ELR (cell line): ENCODE measurements at regions not wholly inside any gene's neighbourhood (a gene's known extent, or its start where the extent isn't known, plus 50 kb on each side); places are given as distances from the start of the nearest gene placed in this dataset.

Experiments
- DNase-seq: peaks from one replicate; pipeline ENCODE4 v3.0.0-alpha.2; 2015; ENCODE audit warnings: low read depth

GRCh38 chr14:56868660-56869059 lies 58.4 kb upstream of the OTX2 start:
- DNase-seq = no peak

GRCh38 chr14:56862836-56863235 lies 52.6 kb upstream of the OTX2 start:
- DNase-seq = no peak

GRCh38 chr14:56860441-56860840 lies 50.2 kb upstream of the OTX2 start:
- DNase-seq = no peak
